Thyroid gland (tissue), 4 donors: ENCODE measurements at regions not wholly inside any gene's neighbourhood (a gene's known extent, or its start where the extent isn't known, plus 50 kb on each side); places are given as distances from the start of the nearest gene placed in this dataset.
A peak's percentile ranks its signal among the peaks of the same experiment; 100 is the strongest.

ENCODE experiments used
- DNase-seq, 2 donors: peaks; one replicate each; pipeline ENCODE4 v3.0.0-alpha.2; 2019
- H3K27ac ChIP-seq, 3 donors: fragments of 200-600 bp; sonication (generic); 1 replicate in 2 of 3; 2 replicates in 1 of 3; pipeline ENCODE4 v1.5.1; 2016 to 2019; ENCODE audit warnings: mild to moderate bottlenecking in 1 of 3, moderate library complexity in 1 of 3
- H3K27me3 ChIP-seq: fragments of 200-600 bp; sonication (generic); one replicate; pipeline ENCODE4 v1.5.1; 2019
- H3K36me3 ChIP-seq, 2 donors: fragments of 200-600 bp; sonication (generic); one replicate each; pipeline ENCODE4 v1.5.1; 2016 to 2019
- H3K4me1 ChIP-seq, 2 donors: fragments of 200-600 bp; sonication (generic); one replicate each; pipeline ENCODE4 v1.5.1; 2017 to 2019
- H3K4me3 ChIP-seq, 3 donors: fragments of 200-600 bp; sonication (generic); replicated peaks in 1 of 3; 1 replicate in 2 of 3; 2 replicates in 1 of 3; pipeline ENCODE4 v1.5.1; 2016; ENCODE audit warnings: mild to moderate bottlenecking in 1 of 3
- H3K9me3 ChIP-seq: fragments of 200-600 bp; sonication (generic); one replicate; pipeline ENCODE4 v1.5.1; 2017
- CTCF ChIP-seq, 6 experiments: fragments of 200-600 bp in 3 of 6; fragments of 450-650 bp in 3 of 6; sonication (generic) in 3 of 6; IDR thresholded peaks; one replicate each; pipeline ENCODE4 v1.5.1; 2016 to 2019; ENCODE audit warnings: antibody characterized with exemption in 6 of 6, mild to moderate bottlenecking in 2 of 6, inconsistent platforms in 1 of 6, moderate library complexity in 1 of 6
- POLR2A ChIP-seq, 2 donors: fragments of 450-650 bp; IDR thresholded peaks; one replicate each; pipeline ENCODE4 v1.6.1; 2017; ENCODE audit warnings: antibody characterized with exemption in 2 of 2, mild to moderate bottlenecking in 2 of 2, moderate library complexity in 1 of 2
- WGBS, 2 donors: methylation state at CpG; one replicate each; pipeline ENCODE4 v1.1.5; 2017; 5-methylcytosine and 5-hydroxymethylcytosine counted together
- intact Hi-C: fragments of 100-400 bp; cut with DNase I; formaldehyde crosslinking; loops from one replicate; pipeline ENCODE4 v1.15.1; 2023

- Histone ChIP-seq H3K36me3 (no peaks in the 10 kb centered on the region), H3K27ac (no peak overlapping the region), H3K4me1 (peaks cover 12 to 25% of the 10 kb centered on the region in 2 donors), H3K27me3 (no peaks in the 10 kb centered on the region), H3K9me3 (no peaks in the 10 kb centered on the region), H3K4me3 (no peak overlapping the region)
- TF ChIP-seq CTCF (IDR thresholded peaks at IDR 0.05) (no peak), POLR2A (IDR thresholded peaks at IDR 0.05) (no peak)
- DNase-seq: no peak
- intact Hi-C loops: no loop called here
- 79 to 82% methylated on average over 2 of the region's 2 CpGs for WGBS, 2 donors
Measured at GRCh38 chr12:105956662-105957457, 181.9 kb downstream of the NUAK1 start.

GRCh38 chr12:105960319-105961083, 178.3 kb downstream of the NUAK1 start:
- Histone ChIP-seq H3K27ac (peak overlapping the region in 1 of 3 donors; percentile 59), H3K9me3 (no peaks in the 10 kb centered on the region), H3K4me3 (no peak overlapping the region), H3K27me3 (no peaks in the 10 kb centered on the region), H3K36me3 (no peaks in the 10 kb centered on the region), H3K4me1 (peaks cover 12 to 25% of the 10 kb centered on the region in 2 donors)
- TF ChIP-seq POLR2A (IDR thresholded peaks at IDR 0.05) (no peak), CTCF (IDR thresholded peaks at IDR 0.05) (no peak)
- 23 to 36% methylated on average over 3 of the region's 3 CpGs for WGBS, 2 donors
- DNase-seq: peak; percentile 85 to 90
- intact Hi-C loops: no loop called here

- Histone ChIP-seq H3K27me3 (no peaks in the 10 kb centered on the region), H3K27ac (no peak overlapping the region), H3K4me1 (peaks cover 12 to 25% of the 10 kb centered on the region in 2 donors), H3K9me3 (no peaks in the 10 kb centered on the region), H3K36me3 (no peaks in the 10 kb centered on the region), H3K4me3 (no peak overlapping the region)
- no peak for DNase-seq
- intact Hi-C loops: no loop called here
- TF ChIP-seq CTCF (IDR thresholded peaks at IDR 0.05): no peak
- 86 to 97% methylated on average over 1 of the region's 1 CpG for WGBS, 2 donors
Measured at GRCh38 chr12:105961821-105962671, 176.7 kb downstream of the NUAK1 start.

- no peak for DNase-seq
- no peaks in the 10 kb centered on the region for H3K4me1 ChIP-seq
- intact Hi-C loops: no loop called here
- WGBS, 2 donors: 62% methylated on average over 5 of the region's 5 CpGs
- H3K9me3 ChIP-seq: no peaks in the 10 kb centered on the region
- no peaks in the 10 kb centered on the region for H3K27me3 ChIP-seq
- TF ChIP-seq CTCF (IDR thresholded peaks at IDR 0.05) (no peak), POLR2A (IDR thresholded peaks at IDR 0.05) (no peak)
- no peaks in the 10 kb centered on the region for H3K36me3 ChIP-seq
- H3K4me3 ChIP-seq: no peak overlapping the region
- H3K27ac ChIP-seq: no peak overlapping the region
Measured at GRCh38 chr12:105967038-105967776, 171.5 kb downstream of the NUAK1 start.
